Right ventricle myocardium superior (tissue), 1 donor: ENCODE measurements at regions not wholly inside any gene's neighbourhood (a gene's known extent, or its start where the extent isn't known, plus 50 kb on each side); places are given as distances from the start of the nearest gene placed in this dataset.

Experiments
- ATAC-seq: fragments of 200-7000 bp; cut with Tn5 transposase; one replicate; pipeline ENCODE4 v1.9.1; 2020; ENCODE audit warnings: mild to moderate bottlenecking; ENCODE audit not compliant: poor library complexity
- DNase-seq: peaks from one replicate; pipeline ENCODE4 v3.0.0-alpha.2; 2020
- intact Hi-C: fragments of 100-400 bp; cut with DNase I; formaldehyde crosslinking; loops from one replicate; pipeline ENCODE4 v1.11.2; 2022
- donor health status: DM: no; HTN: yes; CAD: no; lungs with severe emphysema.

GRCh38 chr5:67290655-67291054 is 94.1 kb upstream of the CD180 start:
- no peak for ATAC-seq
- intact Hi-C loops, result no loop called here
- no peak for DNase-seq

GRCh38 chr5:67289763-67290521 is 93.3 kb upstream of the CD180 start:
- peak; percentile 63 for DNase-seq
- peak; percentile 80 for ATAC-seq
- intact Hi-C loops, result no loop called here

GRCh38 chr5:67287510-67288268 is 91.1 kb upstream of the CD180 start:
- peak; percentile 23 for ATAC-seq
- intact Hi-C loops, result no loop called here
- no peak for DNase-seq

GRCh38 chr5:67286006-67286405 is 89.4 kb upstream of the CD180 start:
- no peak for ATAC-seq

GRCh38 chr5:67283988-67284487 is 87.4 kb upstream of the CD180 start:
- DNase-seq (no peak), ATAC-seq (no peak)
- intact Hi-C loops, result no loop called here

More at GRCh38 chr5:67286006-67286405, 89.4 kb upstream of the CD180 start:
- DNase-seq, result no peak
- intact Hi-C loops, result no loop called here

GRCh38 chr5:67283275-67283987 is 86.8 kb upstream of the CD180 start:
- ATAC-seq (no peak), DNase-seq (no peak)
- intact Hi-C loops, result no loop called here

- intact Hi-C loops, result no loop called here
- no peak for DNase-seq
- ATAC-seq, result no peak
These were observed 85.3 kb upstream of the CD180 start for GRCh38 chr5:67281874-67282273.

GRCh38 chr5:67273689-67274356 is 77.2 kb upstream of the CD180 start:
- ATAC-seq (no peak), DNase-seq (no peak)
- intact Hi-C loops, result no loop called here

- intact Hi-C loops, result no loop called here
- DNase-seq (no peak), ATAC-seq (no peak)
These were observed 76.0 kb upstream of the CD180 start for GRCh38 chr5:67272453-67273130.

- ATAC-seq (peak; percentile 89), DNase-seq (peak; percentile 80)
- intact Hi-C loops, result loop anchor here (10.0 kb wide), 1 partner anchor 126 kb away; no protein-coding TSS in a partner anchor
These were observed 71.8 kb upstream of the CD180 start for GRCh38 chr5:67268231-67269021.

- ATAC-seq (peak; percentile 51), DNase-seq (peak; percentile 73)
- intact Hi-C loops, result loop anchor here (10.0 kb wide), 1 partner anchor 127 kb away; no protein-coding TSS in a partner anchor
These were observed 71.1 kb upstream of the CD180 start for GRCh38 chr5:67267512-67268216.

- no peak for DNase-seq
- intact Hi-C loops, result loop anchor here (10.0 kb wide), 1 partner anchor 128 kb away; no protein-coding TSS in a partner anchor
- ATAC-seq, result no peak
These were observed 70.2 kb upstream of the CD180 start for GRCh38 chr5:67266654-67267350.

- ATAC-seq, result no peak
- intact Hi-C loops, result loop anchor here (10.0 kb wide), 1 partner anchor 129 kb away; no protein-coding TSS in a partner anchor
These were observed 69.4 kb upstream of the CD180 start for GRCh38 chr5:67265951-67266350.

GRCh38 chr5:67263656-67264408 is 67.2 kb upstream of the CD180 start:
- DNase-seq (no peak), ATAC-seq (no peak)
- intact Hi-C loops, result loop anchor here (10.0 kb wide), 1 partner anchor 131 kb away; no protein-coding TSS in a partner anchor

More at GRCh38 chr5:67265951-67266350, 69.4 kb upstream of the CD180 start:
- no peak for DNase-seq

GRCh38 chr5:67262956-67263355 is 66.4 kb upstream of the CD180 start:
- DNase-seq (no peak), ATAC-seq (no peak)
- intact Hi-C loops, result loop anchor here (10.0 kb wide), 1 partner anchor 132 kb away; no protein-coding TSS in a partner anchor
